Uterus (tissue), 2 donors: ENCODE measurements at regions not wholly inside any gene's neighbourhood (a gene's known extent, or its start where the extent isn't known, plus 50 kb on each side); places are given as distances from the start of the nearest gene placed in this dataset.

Source experiments
- CTCF ChIP-seq, 4 experiments: fragments of 200-600 bp in 2 of 4; fragments of 450-650 bp in 2 of 4; sonication (generic) in 2 of 4; IDR thresholded peaks; one replicate each; pipeline ENCODE4 v1.5.1; 2016 to 2019; ENCODE audit warnings: antibody characterized with exemption in 4 of 4, mild to moderate bottlenecking in 2 of 4, moderate library complexity in 1 of 4
- POLR2A ChIP-seq, 2 donors: fragments of 450-650 bp; IDR thresholded peaks; one replicate each; pipeline ENCODE4 v1.6.1; 2016; ENCODE audit warnings: antibody characterized with exemption in 2 of 2, mild to moderate bottlenecking in 1 of 2, moderate library complexity in 1 of 2

- TF ChIP-seq CTCF (IDR thresholded peaks at IDR 0.05) (no peak), POLR2A (IDR thresholded peaks at IDR 0.05) (no peak)
These were observed 141.9 kb downstream of the ID4 start for GRCh38 chr6:19979059-19979458.
